HG03354 (cell line): ENCODE measurements at regions not wholly inside any gene's neighbourhood (a gene's known extent, or its start where the extent isn't known, plus 50 kb on each side); places are given as distances from the start of the nearest gene placed in this dataset.
A peak's percentile ranks its signal among the peaks of the same experiment; 100 is the strongest.

ENCODE experiments used
- ATAC-seq: cut with Tn5 transposase; IDR thresholded peaks from one replicate; pipeline ENCODE4 v1.9.1; 2021; ENCODE audit warnings: mild to moderate bottlenecking; ENCODE audit not compliant: unreplicated experiment, poor library complexity, severe bottlenecking

- no peak for ATAC-seq
These were observed 473.6 kb downstream of the FOXO1 start for GRCh38 chr13:40192858-40193257.

- no peak for ATAC-seq
These were observed 472.9 kb downstream of the FOXO1 start for GRCh38 chr13:40193286-40194223.

DNA sequence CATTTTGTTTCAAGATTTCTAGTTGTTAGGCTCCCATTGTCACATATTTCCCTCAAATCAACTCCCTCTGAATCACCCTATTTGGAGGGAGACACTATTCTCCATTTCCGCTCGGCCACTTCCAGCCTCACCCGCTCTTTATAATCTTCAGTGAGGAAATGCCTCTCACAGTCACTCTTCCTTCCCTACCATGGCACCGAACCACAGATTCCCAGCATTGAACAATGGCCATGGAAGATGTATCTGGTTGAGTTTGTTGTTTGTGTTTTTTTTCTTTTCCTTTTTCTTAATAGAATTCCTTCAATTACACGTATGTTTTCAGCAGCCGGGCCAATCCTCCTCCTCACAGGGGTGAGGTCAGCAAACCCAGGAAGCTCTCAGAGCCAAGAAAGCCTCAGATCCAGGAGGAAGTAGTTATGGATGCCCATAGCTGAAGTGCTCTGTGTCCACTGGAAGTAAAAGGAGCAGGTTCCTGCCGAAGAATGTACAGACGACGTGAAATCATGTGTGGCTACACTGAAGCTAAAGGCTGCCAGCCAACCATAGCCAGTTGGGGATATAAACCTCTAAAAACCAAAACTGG is 472.1 kb downstream of the FOXO1 start:
- no peak for ATAC-seq

GRCh38 chr13:40197049-40197448 is 469.4 kb downstream of the FOXO1 start:
- no peak for ATAC-seq

DNA sequence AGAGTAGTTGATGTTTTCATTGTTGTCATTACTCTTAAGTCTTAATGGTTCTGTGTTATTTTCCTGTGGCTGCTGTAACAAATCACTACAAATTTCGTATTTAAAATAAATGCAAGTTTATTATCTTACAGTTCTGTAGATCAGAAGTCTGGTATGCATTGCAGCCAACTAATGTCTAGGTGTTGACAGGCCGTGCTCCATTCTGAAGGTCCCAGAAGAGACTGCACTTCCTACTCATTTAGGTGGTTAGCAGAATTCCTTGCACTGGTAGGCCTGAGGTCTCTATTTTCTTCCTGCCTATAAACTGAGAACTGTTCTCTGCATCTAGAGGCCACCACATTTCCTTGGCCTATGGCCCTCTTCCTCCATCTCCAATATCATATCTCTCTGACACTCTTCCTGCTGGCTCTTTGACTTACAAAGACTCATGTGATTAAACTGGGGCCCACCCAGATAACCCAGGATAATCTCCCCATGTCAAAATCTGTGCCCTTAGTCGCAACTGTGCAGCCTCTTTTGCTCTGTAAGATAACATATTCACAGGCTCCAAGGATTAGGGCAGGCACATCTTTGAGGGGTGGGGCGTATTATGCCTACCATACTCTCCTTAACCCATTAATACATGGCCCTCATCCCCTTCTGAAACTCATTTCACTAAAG is 468.4 kb downstream of the FOXO1 start:
- no peak for ATAC-seq

DNA sequence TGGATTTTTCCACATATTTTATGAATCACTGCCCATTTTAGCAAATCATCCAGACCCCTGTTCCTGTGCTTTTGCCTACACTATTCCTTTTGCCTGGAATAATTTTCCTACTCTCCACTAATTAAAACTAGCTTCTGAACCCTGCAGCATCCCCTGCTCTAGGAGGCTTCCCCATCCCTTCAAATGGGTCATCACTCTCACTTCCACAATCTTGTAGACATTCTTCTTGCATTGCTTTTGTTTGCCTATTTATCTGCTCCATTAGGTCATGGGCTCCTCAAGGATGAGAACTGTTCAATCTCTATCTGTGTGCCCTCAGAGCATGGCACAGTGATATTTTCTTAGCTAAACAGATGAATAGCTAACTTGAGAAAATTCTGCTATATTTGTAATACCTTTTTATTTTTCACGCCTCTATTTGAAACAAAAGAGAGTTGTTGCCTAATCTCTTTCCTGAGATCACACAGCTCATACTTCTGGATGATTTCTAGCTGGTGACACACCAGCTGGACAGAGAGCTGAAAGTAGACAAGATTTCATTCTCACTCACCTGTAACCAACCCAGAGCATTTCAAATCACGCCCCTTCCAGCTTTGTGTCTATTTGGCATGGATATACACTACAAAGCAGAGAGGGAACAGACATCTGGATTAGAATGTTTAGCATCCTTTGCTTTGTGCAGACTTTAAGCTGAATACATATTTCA is 466.0 kb downstream of the FOXO1 start:
- ATAC-seq: no peak

GRCh38 chr13:40204246-40204645 is 462.2 kb downstream of the FOXO1 start:
- ATAC-seq: no peak

DNA sequence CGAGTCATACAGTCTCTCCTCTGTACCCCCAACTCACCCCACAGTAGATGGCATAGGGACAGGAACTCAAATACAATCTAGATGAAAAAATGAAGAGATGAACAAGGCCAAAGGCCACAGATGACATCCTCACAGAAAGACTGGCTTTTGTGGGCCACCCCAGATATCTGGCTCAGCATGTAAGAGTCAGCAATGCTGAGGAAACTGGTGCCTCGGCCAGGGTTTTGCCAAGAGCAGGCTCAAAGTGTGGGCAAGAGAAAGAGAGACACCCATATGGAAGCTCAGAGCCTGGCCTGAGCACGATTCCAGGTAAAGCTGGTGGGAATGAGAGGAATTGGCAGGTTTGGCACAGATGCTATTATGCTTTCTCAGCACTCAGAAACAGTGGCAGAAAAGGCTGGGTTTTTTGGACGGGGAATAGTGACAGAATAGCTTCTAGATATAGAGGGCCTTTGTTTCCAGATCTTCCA is 460.6 kb downstream of the FOXO1 start:
- ATAC-seq: no peak

GRCh38 chr13:40206241-40207000 is 460.0 kb downstream of the FOXO1 start:
- ATAC-seq: peak; percentile 58

DNA sequence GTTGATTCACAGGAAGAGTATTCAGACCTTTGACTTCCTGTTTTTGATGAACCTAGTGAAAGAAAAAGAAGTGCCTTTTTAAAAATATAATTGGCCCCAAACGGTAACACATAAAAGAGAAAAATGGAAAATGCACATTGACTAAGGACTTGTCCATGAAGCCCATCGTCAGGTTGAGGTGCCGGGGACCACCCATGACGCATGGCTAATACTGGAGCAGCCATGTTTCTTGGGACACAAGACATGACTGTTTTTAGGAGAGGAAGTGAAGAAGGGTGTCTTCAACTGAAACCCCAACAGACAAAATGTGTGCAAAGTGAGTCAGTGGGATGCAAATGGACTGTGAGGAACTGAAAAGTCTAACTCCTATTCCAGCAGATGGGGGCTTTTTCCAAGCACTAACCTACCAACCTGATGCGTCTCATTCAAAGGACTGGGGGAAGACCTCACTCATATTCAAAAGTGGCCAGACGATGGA is 459.4 kb downstream of the FOXO1 start:
- peak; percentile 67 for ATAC-seq

GRCh38 chr13:40208517-40208916 is 457.9 kb downstream of the FOXO1 start:
- ATAC-seq: peak; percentile 40

- no peak for ATAC-seq
These were observed 455.4 kb downstream of the FOXO1 start for GRCh38 chr13:40210865-40211585.

DNA sequence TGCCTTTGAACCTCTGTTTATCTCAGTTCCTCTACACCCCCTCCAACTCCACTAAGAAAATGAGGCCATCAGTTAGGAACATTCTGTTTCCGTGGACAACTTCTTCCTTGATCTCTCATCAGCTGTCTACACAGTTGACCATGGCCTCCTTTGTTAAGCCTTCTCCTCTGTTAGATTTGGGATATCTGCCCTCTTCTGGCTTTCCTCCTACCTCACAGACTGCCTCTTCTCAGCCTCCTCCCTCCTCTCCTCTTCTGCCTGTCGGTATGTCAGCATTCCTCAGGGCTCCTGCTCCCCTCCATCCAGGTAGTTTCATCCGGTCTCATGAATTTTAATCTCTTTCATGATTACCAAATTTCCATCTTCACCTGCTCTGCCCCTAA is 454.9 kb downstream of the FOXO1 start:
- no peak for ATAC-seq

DNA sequence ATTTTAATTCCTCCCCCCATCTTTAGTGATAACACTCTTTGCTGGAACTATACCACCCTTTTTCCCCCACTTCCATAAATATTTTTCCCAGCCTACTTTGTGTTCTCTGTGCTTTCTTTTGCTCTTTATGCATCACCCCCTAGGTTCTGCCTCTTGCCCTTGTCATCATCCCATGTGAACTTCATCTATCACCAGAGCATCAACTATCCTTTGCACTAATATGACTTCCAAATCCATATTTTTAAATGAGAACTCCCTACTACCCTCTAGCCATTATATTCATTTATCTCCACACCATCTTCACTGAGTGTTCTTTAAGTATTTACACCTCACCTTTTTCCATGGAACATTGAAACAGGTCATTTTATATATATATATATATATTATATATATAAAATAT is 452.7 kb downstream of the FOXO1 start:
- no peak for ATAC-seq

DNA sequence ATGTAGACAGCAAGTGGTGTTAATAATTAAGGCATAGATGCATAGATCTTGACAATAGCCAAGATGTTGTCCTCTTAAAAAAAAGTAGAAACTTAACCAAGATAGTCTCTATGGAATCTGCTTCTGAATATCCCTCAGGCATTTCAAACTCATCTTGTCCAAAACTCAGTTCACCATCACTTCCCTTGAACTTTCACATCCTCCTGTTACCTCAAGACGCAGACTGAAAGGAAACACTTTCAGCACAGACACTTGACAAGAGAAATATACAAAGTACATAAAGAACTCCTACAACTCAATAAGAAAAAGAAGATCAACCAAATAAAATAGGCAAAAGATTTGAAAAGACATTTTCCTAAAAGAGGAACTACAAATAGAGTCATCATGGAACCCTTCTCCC is 451.1 kb downstream of the FOXO1 start:
- no peak for ATAC-seq

DNA sequence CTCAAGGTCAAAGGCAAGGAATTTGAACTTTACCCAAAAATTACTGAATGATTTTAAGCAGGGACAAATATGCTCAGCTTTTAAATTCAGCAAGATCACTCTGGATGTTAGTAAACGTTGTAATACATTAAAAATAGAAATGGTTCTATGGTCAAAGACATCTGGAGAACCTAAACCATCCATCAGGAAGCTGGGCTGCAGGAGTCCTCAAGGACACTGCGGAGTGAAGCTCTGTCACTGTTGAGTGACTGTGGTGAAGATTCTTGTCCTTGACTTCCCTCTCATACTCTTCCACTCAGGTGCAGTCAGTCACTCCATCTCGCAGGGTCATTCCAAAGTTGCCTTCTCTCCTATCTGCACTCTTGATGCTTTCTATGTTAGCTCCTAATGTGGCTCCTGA is 450.7 kb downstream of the FOXO1 start:
- no peak for ATAC-seq

GRCh38 chr13:40217675-40218074 is 448.8 kb downstream of the FOXO1 start:
- no peak for ATAC-seq

DNA sequence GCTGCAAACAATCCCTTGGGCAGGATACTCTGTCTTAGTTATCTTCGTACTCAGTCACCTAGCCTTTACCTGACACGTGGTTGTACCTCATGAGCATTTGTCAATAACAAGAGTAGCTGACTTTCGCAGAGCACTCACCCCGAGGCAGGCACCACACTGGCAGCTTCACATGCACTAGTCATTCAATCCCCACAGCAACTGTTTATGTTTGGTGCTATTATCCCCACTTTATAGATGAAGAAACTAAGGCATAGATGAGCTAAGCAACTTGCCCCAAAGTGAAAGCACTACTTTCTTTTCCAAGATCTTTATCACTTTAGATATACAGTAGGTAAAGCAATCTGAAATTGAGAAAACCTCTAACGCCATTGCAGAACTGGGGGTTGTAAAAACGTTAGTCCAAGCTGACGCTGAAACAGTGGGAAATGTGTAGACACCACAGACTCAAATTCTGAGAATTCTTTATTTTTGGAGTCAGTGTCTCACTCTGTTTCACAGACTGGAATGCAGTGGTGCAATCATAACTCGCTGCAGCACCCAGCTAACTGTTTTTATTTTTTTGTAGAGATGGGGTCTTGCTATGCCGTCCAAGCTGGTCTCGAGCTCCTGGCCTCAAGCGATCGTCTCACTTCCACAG is 446.0 kb downstream of the FOXO1 start:
- ATAC-seq: no peak
